ENCODE measurements at regions not wholly inside any gene's neighbourhood (a gene's known extent, or its start where the extent isn't known, plus 50 kb on each side); places are given as distances from the start of the nearest gene placed in this dataset.
"Not testable (repeated sequence)": the region's sequence is repeated elsewhere in the genome, so short reads cannot be mapped to it uniquely, and the experiment has no call there.

DNA sequence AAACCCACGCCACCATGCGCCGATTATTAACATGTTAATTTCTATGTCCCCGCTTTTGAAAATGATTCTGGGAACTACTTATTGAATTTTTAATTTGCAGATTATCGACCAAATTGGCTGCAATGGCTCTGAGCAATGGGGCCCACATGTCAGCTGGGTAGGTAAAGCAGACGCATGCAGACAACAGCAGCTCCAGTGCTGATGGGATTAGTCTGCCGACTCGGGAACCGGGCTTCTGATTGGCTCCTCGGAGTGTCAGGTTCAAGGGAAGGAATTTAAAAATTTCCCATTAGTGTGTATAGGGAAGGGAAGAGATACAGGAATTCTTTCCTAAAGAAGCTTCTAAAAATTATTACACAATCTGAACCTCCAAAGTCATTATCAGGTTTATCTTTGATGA is 77.4 kb upstream of the PPARGC1A start:
- TF ChIP-seq, protein P1, sequence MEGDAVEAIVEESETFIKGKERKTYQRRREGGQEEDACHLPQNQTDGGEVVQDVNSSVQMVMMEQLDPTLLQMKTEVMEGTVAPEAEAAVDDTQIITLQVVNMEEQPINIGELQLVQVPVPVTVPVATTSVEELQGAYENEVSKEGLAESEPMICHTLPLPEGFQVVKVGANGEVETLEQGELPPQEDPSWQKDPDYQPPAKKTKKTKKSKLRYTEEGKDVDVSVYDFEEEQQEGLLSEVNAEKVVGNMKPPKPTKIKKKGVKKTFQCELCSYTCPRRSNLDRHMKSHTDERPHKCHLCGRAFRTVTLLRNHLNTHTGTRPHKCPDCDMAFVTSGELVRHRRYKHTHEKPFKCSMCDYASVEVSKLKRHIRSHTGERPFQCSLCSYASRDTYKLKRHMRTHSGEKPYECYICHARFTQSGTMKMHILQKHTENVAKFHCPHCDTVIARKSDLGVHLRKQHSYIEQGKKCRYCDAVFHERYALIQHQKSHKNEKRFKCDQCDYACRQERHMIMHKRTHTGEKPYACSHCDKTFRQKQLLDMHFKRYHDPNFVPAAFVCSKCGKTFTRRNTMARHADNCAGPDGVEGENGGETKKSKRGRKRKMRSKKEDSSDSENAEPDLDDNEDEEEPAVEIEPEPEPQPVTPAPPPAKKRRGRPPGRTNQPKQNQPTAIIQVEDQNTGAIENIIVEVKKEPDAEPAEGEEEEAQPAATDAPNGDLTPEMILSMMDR (IDR thresholded peaks at IDR 0.05; ENCODE audit: control insufficient read depth, extremely low read depth, insufficient read depth), result no peak
- no peak overlapping the region for H3K4me3 ChIP-seq (ENCODE audit: low read depth, low read length)
- DNase-seq (ENCODE audit: low read depth), result no peak

DNA sequence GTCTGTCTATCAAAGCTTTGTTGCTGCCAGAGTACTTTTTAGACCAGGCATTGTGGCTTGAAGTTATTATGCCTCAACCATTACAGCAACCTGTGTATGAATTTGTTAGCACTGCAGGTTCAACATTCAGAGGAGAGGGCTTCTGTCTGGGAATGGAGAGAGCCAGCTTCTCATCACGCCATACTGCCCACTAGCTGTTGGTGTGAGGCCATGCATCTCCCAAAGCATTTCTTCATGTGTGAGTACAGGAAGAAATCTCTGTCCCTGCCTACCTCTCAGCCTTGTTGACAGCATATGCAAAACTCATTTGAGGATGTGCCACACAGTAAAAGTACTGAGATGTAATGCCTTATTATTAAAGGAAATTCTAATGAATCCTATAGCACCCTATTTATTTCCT is 76.9 kb upstream of the PPARGC1A start:
- H3K4me3 ChIP-seq (ENCODE audit: low read depth, low read length), result no peak overlapping the region
- TF ChIP-seq, protein P1 (IDR thresholded peaks at IDR 0.05; ENCODE audit: control insufficient read depth, extremely low read depth, insufficient read depth), result 0 out of 2 replicates have a peak, but pooled peaks have one; percentile 14
- DNase-seq (ENCODE audit: low read depth), result no peak

DNA sequence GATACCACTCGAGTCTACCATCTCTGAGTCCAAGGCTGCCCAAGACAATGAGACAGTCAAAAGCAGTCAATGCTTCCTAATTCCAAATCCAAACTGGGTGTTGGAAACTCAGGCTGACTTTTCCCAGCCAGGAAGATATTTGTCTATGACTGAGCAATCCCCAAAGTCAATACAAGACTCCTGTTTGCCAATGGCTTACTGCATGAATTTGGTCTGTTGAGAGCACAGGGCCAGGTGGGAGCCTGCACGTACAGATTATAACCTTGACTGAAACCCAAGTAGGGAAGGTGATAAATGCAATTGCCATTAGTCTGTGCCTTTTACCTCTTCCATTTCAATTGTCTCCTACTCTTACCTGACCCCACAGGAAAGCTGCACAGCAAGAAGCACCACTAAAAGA is 72.6 kb upstream of the PPARGC1A start:
- peak; percentile 48 for DNase-seq (ENCODE audit: low read depth)
- TF ChIP-seq, protein P1 (IDR thresholded peaks at IDR 0.05; ENCODE audit: control insufficient read depth, extremely low read depth, insufficient read depth), result no peak
- H3K4me3 ChIP-seq (ENCODE audit: low read depth, low read length), result no peak overlapping the region

DNA sequence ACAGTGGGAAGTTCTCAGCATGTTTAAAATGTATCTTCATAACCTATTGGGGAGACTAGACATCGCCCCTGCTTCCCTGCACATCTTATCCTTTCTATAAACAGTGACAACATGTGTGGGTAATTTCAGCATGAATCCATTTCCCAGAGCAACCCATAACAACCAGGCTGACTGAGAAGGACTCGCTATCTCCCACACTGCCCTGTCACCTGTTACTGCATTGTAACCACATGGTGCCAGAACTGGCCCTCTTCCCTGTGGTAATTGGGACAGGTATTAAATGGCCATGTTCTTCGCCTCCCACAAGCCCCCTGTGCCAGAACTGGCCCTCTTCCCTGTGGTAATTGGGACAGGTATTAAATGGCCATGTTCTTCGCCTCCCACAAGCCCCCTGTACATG is 71.5 kb upstream of the PPARGC1A start:
- DNase-seq (ENCODE audit: low read depth), result not testable (repeated sequence)

DNA sequence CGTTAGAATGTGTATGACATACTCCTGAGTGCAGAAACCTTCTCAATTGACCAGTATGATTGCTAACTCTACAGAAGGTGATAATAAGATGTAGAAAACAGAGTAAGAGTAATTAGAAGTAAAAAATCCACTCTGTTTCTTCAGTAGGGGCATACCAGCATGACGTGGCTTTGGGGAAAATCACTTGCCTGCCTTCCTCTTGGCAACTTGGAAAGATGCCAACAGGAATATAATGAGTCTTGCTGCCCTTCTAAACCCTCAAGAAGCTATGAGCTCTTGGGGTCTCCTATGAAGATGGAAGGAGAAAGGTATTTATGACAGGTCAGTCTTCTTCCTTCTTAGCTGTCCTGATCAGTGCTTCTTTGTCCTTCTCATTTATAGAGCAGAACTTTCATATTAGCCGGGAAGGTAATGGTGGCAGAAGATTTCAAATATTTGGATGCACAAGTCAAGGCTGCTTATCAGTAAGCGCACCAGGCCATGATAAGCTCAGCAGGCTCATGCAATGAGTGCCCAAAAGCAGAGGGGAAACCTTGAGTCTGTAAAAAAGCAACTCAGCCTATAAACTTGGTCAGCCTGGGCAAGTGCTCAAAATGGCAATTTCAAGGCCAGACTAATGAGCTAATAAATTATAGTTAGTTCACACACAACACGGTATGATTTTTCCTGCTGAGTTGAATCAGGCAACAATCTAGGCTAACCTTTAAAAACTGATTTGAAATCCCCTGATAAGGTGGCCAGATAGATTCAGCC is 69.7 kb upstream of the PPARGC1A start:
- no peak overlapping the region for H3K4me3 ChIP-seq (ENCODE audit: low read depth, low read length)
- TF ChIP-seq, protein P1 (IDR thresholded peaks at IDR 0.05; ENCODE audit: control insufficient read depth, extremely low read depth, insufficient read depth), result no peak
- DNase-seq (ENCODE audit: low read depth), result peak; percentile 52

More for the DNA sequence above, 71.5 kb upstream of the PPARGC1A start:
- not testable (repeated sequence) for H3K4me3 ChIP-seq (ENCODE audit: low read depth, low read length)

DNA sequence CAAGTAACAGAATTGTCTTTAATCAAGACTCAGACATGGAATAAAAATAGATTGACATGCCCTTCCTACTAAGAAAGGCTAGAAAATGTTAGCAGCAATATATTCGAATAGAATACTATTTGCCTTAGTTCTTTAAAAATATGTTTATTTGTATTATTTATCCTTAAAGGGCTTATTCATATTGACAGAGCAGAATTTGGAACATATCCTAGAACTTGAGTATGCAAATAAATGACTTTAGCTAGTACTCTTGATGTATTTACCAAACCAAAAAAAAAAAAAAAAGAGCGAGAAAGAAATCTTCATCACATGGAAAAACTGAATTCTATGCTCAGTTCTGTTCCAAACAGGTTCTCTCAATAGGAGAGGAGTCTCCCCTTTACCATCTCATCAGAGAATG is 68.9 kb upstream of the PPARGC1A start:
- TF ChIP-seq, protein P1 (IDR thresholded peaks at IDR 0.05; ENCODE audit: control insufficient read depth, extremely low read depth, insufficient read depth), result no peak
- peak; percentile 84 for DNase-seq (ENCODE audit: low read depth)
- no peak overlapping the region for H3K4me3 ChIP-seq (ENCODE audit: low read depth, low read length)

DNA sequence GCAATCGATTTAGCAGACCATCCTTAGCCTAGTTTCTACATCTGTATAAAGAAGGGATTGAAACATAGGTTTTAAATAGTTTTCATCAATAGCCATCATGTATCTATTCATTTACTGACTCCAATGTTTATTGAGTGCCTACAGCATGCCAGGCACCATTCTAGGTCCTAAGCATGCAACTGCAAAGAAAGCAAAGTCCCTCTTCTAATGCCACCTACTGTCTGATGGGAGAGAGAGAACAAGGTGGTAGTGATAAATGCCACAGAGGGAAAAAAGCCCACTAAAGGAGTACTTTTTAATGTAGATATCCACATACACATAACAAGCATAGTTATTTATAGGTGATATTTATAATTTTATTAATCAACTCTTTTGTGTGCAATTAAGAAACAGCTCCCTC is 67.6 kb upstream of the PPARGC1A start:
- DNase-seq (ENCODE audit: low read depth), result no peak
- H3K4me3 ChIP-seq (ENCODE audit: low read depth, low read length), result no peak overlapping the region
- TF ChIP-seq, protein P1 (IDR thresholded peaks at IDR 0.05; ENCODE audit: control insufficient read depth, extremely low read depth, insufficient read depth), result peak; percentile 23; the same call in 1 of the 2 replicates
